LNCAP (cell line): ENCODE measurements at regions not wholly inside any gene's neighbourhood (a gene's known extent, or its start where the extent isn't known, plus 50 kb on each side); places are given as distances from the start of the nearest gene placed in this dataset.

ENCODE experiments used
- TF ChIP-seq, protein P1 (sequence below): fragments of 450-650 bp; IDR thresholded peaks from 2 replicates; pipeline ENCODE4 v1.5.1; 2017; ENCODE audit warnings: mild to moderate bottlenecking

DNA sequence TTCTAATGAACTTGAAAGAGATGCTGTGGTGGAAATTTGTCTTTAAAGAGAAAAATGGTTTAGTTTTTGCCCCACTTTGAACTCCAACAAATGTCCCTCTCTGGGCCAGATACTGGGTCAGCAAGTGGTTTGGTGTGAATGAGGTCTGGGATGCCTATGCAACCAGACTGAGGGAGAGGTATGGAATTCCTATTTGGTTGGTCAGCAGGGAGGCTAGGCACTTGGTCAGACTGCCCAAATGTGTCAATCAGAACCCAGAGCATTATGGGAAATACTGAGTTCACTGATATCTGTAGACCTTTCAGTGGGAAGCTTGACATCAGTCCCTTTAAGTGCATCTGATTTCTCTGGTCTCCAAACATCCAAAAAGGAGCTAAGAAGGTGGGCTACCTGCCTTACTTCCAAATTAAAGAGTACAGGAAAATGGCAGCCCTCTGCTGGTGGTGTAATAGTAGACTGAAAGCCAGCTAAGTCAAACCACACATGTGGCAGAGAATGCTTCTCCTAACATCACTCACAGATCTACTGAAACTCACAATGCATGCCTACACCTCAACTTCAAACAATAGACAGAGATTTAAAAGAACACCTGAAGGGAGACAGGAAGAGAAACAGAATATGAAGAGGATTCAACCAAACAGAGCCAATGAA lies 510.1 kb downstream of the PLA2G4A start:
- TF ChIP-seq, protein P1, sequence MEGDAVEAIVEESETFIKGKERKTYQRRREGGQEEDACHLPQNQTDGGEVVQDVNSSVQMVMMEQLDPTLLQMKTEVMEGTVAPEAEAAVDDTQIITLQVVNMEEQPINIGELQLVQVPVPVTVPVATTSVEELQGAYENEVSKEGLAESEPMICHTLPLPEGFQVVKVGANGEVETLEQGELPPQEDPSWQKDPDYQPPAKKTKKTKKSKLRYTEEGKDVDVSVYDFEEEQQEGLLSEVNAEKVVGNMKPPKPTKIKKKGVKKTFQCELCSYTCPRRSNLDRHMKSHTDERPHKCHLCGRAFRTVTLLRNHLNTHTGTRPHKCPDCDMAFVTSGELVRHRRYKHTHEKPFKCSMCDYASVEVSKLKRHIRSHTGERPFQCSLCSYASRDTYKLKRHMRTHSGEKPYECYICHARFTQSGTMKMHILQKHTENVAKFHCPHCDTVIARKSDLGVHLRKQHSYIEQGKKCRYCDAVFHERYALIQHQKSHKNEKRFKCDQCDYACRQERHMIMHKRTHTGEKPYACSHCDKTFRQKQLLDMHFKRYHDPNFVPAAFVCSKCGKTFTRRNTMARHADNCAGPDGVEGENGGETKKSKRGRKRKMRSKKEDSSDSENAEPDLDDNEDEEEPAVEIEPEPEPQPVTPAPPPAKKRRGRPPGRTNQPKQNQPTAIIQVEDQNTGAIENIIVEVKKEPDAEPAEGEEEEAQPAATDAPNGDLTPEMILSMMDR = no peak

DNA sequence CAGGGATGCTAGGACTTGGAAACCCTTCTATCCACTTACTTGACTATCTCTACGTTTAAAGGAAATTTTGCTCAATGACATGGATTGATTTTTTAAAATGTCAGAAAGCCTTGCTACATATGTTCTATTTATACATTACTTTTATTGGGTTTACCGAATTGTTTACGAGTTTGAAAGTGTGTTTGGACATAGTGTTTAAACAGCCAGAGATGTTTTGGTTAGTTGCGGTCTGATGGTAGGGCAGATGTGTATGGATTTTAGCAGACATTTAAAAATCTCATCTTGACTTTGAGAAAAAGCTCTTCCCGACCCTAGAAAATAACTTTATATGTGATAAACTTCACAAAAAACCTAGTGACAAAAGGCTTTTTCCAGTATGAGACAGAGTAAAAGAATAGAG lies 513.7 kb downstream of the PLA2G4A start:
- TF ChIP-seq, protein P1 = no peak

DNA sequence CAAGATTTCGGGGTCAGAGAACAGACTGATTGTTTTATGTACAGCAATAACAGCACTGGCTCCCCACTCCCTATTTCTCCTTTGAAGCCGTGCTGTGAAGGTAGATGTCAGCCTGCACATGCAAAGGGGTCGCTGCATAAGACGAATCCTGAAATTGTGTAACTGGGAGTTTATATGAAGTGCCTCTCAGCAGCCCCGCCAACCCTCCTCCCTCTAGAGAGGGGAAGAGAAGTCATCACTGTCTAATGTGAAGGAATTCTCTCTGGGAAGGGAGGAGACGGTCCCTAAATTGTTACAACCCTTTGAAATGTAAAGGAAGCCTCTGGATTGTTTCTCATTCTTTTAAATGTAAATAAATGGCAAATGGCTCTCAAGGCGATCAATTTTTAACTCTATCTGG lies 545.3 kb downstream of the PLA2G4A start:
- TF ChIP-seq, protein P1 = no peak

DNA sequence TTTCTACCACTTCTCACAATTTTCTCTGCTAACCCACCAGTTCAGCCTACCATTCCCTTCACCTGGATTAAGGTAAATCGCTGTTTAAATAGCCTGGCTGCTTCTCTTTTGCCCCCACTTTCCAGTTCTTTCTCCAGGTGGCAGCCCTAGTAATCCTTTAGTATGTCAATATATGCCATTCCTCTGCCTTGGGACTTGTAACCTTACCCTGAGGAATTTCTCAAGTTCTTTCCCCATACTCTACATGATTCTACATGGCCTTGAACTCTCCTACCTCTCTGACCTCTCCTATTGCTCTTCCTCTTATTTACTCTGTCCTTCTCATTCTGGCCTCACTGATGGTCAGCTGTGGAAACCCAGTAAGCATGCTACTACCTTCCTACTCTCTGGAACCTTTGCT lies 546.0 kb downstream of the PLA2G4A start:
- TF ChIP-seq, protein P1 = no peak

DNA sequence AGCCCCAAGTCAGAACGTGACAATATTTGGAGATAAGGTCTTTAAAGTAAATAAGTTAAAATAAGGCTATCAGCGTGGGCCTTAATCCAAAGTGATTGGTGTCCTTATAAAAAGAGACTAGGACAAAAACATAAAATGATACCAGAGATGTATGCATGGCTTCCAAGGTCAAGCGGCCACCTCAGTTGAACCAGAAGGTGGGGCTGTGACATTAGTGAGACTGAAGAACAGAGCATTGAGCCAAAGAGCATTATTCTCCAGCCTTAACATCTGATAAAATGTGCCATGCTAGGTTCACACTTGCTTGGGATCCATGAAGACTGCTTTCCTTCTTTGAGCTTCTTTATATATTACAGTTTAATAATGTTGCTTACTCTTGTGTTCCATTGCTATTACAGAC lies 554.6 kb downstream of the PLA2G4A start:
- TF ChIP-seq, protein P1 = peak; percentile 35; the same call in 1 of the 2 replicates

DNA sequence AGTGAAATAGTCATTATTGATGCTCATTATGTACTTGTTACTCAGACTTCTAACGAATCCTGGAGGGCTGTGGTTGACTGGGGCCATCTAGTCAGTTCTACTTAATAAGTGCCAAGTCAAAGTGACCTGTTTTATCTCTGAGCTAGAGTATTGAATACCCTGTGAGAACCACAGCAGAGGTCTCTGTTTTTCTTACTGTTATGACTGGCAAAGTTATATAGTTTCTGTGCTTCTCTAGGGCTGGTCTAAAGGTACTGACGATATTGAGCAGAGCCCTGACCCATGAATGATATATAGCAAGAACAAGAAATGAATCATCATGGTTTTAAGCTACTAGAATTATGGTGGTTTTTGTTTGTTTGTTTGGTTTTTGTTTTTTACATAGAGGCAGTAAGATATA lies 555.8 kb downstream of the PLA2G4A start:
- TF ChIP-seq, protein P1 = no peak

DNA sequence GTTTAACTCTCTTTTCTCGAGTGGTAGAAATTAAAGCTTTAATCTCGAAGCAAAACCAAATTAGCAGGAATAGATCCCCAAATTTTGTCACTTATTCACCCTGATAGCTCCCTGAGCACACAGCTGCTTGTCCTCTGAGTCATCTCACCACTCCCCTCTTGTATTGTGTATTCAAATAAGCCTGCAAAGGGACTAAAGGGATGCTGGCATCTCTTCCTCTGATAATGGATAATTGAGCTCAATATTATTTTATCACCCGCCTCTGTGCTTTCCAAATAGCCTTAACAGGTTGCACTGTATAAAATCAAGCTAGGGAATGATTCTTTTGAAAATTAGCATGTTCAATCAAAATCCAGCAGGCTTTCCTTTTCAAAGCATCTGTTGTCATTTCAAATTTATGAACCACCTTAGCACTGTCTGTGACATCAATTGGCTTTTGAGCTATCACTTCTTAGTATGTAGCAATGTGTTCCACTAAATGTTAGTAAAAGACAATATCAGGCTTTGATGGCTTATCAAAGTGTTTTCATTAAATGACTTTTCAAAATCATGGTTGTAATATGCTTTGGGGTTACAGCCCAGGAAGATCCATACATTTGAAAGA lies 561.6 kb downstream of the PLA2G4A start:
- TF ChIP-seq, protein P1 = no peak
